NCI-H2227 (cell line): ENCODE measurements at regions not wholly inside any gene's neighbourhood (a gene's known extent, or its start where the extent isn't known, plus 50 kb on each side); places are given as distances from the start of the nearest gene placed in this dataset.
"Not testable (repeated sequence)": the region's sequence is repeated elsewhere in the genome, so short reads cannot be mapped to it uniquely, and the experiment has no call there.

Source experiments
- DNase-seq: peaks from one replicate; lab custom pipeline; 2025; ENCODE audit not compliant: unreplicated experiment; lab: John Stamatoyannopoulos, UW

- no peak for DNase-seq
These were observed 92.5 kb upstream of the KCNE2 start for GRCh38 chr21:34271189-34271851.

- no peak for DNase-seq
These were observed 91.5 kb upstream of the KCNE2 start for GRCh38 chr21:34272321-34272720.

GRCh38 chr21:34274001-34274400 lies 89.8 kb upstream of the KCNE2 start:
- no peak for DNase-seq

- no peak for DNase-seq
These were observed 86.9 kb upstream of the KCNE2 start for GRCh38 chr21:34276711-34277425.

GRCh38 chr21:34278451-34278850 lies 85.4 kb upstream of the KCNE2 start:
- DNase-seq, result no peak

- DNase-seq, result no peak
These were observed 84.5 kb upstream of the KCNE2 start for GRCh38 chr21:34279285-34279684.

- DNase-seq, result no peak
These were observed 83.9 kb upstream of the KCNE2 start for GRCh38 chr21:34279883-34280282.

GRCh38 chr21:34280389-34280795 lies 83.4 kb upstream of the KCNE2 start:
- DNase-seq, result no peak

GRCh38 chr21:34280959-34281358 lies 82.8 kb upstream of the KCNE2 start:
- no peak for DNase-seq

GRCh38 chr21:34282223-34282622 lies 81.6 kb upstream of the KCNE2 start:
- no peak for DNase-seq

- DNase-seq, result no peak
These were observed 79.1 kb upstream of the KCNE2 start for GRCh38 chr21:34284666-34285065.

- not testable (repeated sequence) for DNase-seq
These were observed 75.8 kb upstream of the KCNE2 start for GRCh38 chr21:34288042-34288441.

- no peak for DNase-seq
These were observed 74.0 kb upstream of the KCNE2 start for GRCh38 chr21:34289856-34290255.

- DNase-seq, result no peak
These were observed 66.9 kb upstream of the KCNE2 start for GRCh38 chr21:34296878-34297277.

- DNase-seq, result no peak
These were observed 65.2 kb upstream of the KCNE2 start for GRCh38 chr21:34298534-34299167.

GRCh38 chr21:34299168-34299539 lies 64.7 kb upstream of the KCNE2 start:
- DNase-seq, result no peak

GRCh38 chr21:34302521-34302920 lies 61.3 kb upstream of the KCNE2 start:
- no peak for DNase-seq

- DNase-seq, result no peak
These were observed 57.9 kb upstream of the KCNE2 start for GRCh38 chr21:34305605-34306604.

- no peak for DNase-seq
These were observed 55.7 kb upstream of the KCNE2 start for GRCh38 chr21:34307991-34308532.

- no peak for DNase-seq
These were observed 52.1 kb upstream of the KCNE2 start for GRCh38 chr21:34311561-34312330.
